Testis (tissue), 2 donors: ENCODE measurements at regions not wholly inside any gene's neighbourhood (a gene's known extent, or its start where the extent isn't known, plus 50 kb on each side); places are given as distances from the start of the nearest gene placed in this dataset.

ENCODE experiments used
- DNase-seq: peaks from one replicate; pipeline ENCODE4 v3.0.0-alpha.2; 2019
- H3K27ac ChIP-seq, 2 donors: fragments of 200-600 bp; sonication (generic); one replicate each; pipeline ENCODE4 v1.5.1; 2019
- H3K27me3 ChIP-seq: fragments of 200-600 bp; sonication (generic); one replicate; pipeline ENCODE4 v1.5.1; 2019
- H3K36me3 ChIP-seq: fragments of 200-600 bp; sonication (generic); one replicate; pipeline ENCODE4 v1.5.1; 2017; ENCODE audit warnings: low read depth; ENCODE audit errors: missing control alignments
- H3K4me1 ChIP-seq: fragments of 200-600 bp; sonication (generic); one replicate; pipeline ENCODE4 v1.5.1; 2019
- H3K4me3 ChIP-seq, 2 donors: fragments of 200-600 bp; sonication (generic); one replicate each; pipeline ENCODE4 v1.5.1; 2017 to 2019
- H3K9me3 ChIP-seq: fragments of 200-600 bp; sonication (generic); one replicate; pipeline ENCODE4 v1.5.1; 2017
- POLR2A ChIP-seq: fragments of 450-650 bp; IDR thresholded peaks from one replicate; pipeline ENCODE4 v1.6.1; 2017; ENCODE audit warnings: antibody characterized with exemption, mild to moderate bottlenecking, moderate library complexity
- WGBS, 2 donors: methylation state at CpG; one replicate each; pipeline ENCODE4 v1.1.5; 2018; 5-methylcytosine and 5-hydroxymethylcytosine counted together
- intact Hi-C: fragments of 100-400 bp; cut with DNase I; formaldehyde crosslinking; loops from one replicate; pipeline ENCODE4 v1.15.1; 2023; ENCODE audit warnings: low total_unique reads
- TF ChIP-seq, protein P1 (sequence below), 3 experiments: fragments of 450-650 bp in 2 of 3; fragments of 200-600 bp in 1 of 3; sonication (generic) in 1 of 3; IDR thresholded peaks; one replicate each; pipeline ENCODE4 v1.5.1; 2016 to 2019; ENCODE audit warnings: antibody characterized with exemption in 3 of 3, mild to moderate bottlenecking in 2 of 3, moderate library complexity in 1 of 3

DNA sequence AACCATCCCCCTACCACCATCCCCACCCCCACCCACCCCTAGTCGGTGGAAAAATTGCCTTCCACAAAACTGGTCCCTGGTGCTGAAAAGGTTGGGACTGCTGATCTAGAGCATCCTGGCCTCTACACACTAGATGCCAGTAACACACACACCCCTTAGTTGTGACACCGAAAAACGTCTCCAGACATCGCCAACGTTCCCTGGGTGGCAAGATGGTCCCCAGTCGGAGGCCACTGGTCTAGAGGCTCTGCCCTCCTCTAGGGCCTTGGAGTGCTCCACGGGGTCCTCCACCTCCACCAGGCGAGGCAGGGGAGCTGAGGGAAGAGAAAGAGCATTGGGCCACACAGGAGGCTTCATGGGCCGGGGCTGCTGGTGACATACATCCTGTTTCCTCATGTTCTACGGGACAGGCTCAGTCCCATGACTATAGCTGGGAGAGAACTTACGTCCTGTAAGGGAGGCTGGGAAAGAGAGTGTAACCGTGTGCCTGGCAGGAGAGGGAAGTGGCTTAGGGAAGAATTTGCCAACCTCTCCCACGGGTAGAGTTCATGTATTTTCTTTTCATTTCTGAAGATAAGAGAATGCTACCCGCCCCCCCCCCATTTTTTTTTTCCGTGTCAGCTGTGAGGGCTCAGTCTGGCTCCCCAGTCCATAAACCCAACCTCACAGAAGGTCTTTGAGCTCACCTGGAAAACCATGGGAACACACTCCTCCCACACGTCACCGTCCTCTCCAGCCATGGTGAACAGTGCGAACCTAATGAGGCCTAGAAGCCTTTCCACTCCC, 132.7 kb upstream of the MYCN start:
- Histone ChIP-seq H3K27ac (no peak overlapping the region), H3K4me1 (peaks cover 6% of the 10 kb centered on the region), H3K9me3 (no peaks in the 10 kb centered on the region), H3K4me3 (no peak overlapping the region), H3K27me3 (no peaks in the 10 kb centered on the region), H3K36me3 (no peaks in the 10 kb centered on the region)
- intact Hi-C loops: no loop called here
- 74 to 79% methylated on average over 18 of the region's 18 CpGs for WGBS, 2 donors
- DNase-seq: no peak
- TF ChIP-seq POLR2A: no peak
- TF ChIP-seq, protein P1, sequence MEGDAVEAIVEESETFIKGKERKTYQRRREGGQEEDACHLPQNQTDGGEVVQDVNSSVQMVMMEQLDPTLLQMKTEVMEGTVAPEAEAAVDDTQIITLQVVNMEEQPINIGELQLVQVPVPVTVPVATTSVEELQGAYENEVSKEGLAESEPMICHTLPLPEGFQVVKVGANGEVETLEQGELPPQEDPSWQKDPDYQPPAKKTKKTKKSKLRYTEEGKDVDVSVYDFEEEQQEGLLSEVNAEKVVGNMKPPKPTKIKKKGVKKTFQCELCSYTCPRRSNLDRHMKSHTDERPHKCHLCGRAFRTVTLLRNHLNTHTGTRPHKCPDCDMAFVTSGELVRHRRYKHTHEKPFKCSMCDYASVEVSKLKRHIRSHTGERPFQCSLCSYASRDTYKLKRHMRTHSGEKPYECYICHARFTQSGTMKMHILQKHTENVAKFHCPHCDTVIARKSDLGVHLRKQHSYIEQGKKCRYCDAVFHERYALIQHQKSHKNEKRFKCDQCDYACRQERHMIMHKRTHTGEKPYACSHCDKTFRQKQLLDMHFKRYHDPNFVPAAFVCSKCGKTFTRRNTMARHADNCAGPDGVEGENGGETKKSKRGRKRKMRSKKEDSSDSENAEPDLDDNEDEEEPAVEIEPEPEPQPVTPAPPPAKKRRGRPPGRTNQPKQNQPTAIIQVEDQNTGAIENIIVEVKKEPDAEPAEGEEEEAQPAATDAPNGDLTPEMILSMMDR (IDR thresholded peaks at IDR 0.05): no peak

DNA sequence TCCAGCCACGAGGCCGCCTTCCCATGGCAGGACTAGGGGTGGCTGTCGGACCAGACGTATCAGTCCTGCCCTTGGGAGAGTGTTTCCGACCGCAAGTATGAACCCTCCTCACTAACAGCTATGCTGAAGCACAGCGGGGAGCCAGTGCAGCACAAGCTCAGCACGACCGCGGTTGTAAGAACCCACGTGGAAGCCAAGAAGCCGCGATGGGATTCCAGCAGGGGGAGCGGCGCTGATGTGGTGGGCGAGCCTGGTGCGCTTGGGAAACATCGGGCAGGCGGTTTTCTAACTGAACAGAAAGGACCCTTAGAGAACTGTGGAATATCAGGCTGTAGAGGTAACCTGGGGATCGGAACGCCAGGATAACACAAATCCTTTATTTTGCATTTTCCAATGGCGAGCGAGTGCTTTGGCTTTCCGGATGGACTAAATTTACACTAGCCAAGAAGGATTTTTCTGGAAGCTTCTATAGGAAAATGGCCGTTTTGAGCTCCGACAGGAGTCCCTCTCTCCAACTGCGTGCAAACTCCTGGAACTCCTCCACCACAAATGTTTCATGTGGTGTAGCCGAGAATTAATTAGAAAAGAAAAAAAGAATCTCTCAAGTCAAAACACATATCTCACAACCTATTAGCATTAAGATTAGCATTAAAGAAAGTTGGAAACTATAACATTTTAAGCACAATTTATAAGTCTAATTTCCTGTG, 132.0 kb upstream of the MYCN start:
- Histone ChIP-seq H3K27me3 (no peaks in the 10 kb centered on the region), H3K4me3 (no peak overlapping the region), H3K27ac (no peak overlapping the region), H3K4me1 (peaks cover 6% of the 10 kb centered on the region), H3K9me3 (no peaks in the 10 kb centered on the region), H3K36me3 (no peaks in the 10 kb centered on the region)
- no peak for DNase-seq
- TF ChIP-seq, protein P1 (IDR thresholded peaks at IDR 0.05): no peak
- no peak for TF ChIP-seq POLR2A
- 63 to 73% methylated on average over 28 of the region's 28 CpGs for WGBS, 2 donors
- intact Hi-C loops: no loop called here

DNA sequence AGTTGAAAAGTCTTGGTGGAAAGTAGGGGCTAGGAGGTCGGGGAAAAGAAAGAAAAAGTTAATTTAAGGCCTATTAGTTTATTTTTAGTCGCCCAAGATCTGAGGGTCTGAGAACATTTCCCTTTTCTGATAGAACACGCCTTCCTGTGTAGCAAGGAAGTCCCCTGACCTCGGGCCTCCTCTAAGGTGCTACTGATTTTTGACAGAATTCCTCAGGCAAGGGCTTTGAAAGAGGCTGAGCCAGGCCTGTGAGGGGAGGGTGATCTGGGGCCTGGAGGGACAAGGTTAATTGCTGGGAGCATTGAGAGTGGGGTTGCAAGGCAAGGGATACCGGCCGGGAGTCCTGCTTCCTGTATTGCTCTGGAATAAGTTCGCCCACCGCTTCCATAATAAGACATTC, 131.4 kb upstream of the MYCN start:
- Histone ChIP-seq H3K4me3 (no peak overlapping the region), H3K9me3 (no peaks in the 10 kb centered on the region), H3K36me3 (no peaks in the 10 kb centered on the region), H3K4me1 (peaks cover 6% of the 10 kb centered on the region), H3K27ac (no peak overlapping the region), H3K27me3 (no peaks in the 10 kb centered on the region)
- intact Hi-C loops: no loop called here
- TF ChIP-seq, protein P1 (IDR thresholded peaks at IDR 0.05): no peak
- no peak for TF ChIP-seq POLR2A
- WGBS, 2 donors: 42 to 65% methylated on average over 8 of the region's 8 CpGs
- no peak for DNase-seq

DNA sequence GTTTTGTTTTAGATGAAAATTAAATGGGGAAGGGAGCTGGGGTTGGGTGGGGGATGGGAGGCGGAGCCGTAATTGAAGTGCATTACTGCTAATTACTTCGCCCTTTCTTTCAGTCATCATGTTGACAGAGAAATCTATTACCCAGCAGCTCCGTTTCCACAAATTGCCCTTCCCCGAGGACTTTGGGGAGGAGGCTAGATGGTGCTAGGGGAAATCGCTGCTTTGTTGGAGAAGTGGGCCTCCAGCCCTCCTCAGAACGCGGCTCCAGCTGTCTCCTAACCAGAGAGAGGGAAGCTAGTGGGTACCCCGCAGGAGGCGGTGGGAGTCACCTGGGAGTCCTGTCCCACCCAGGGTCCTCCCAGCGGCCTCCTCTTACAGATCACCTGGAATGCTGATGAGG, 130.9 kb upstream of the MYCN start:
- H3K4me3 ChIP-seq: no peak overlapping the region
- no peak for TF ChIP-seq POLR2A
- TF ChIP-seq, protein P1 (IDR thresholded peaks at IDR 0.05): no peak
- H3K4me1 ChIP-seq: peaks cover 6% of the 10 kb centered on the region
- DNase-seq: no peak
- H3K27me3 ChIP-seq: no peaks in the 10 kb centered on the region
- no peaks in the 10 kb centered on the region for H3K36me3 ChIP-seq
- WGBS, 2 donors: 48 to 66% methylated on average over 10 to 11 of the region's 11 CpGs
- H3K9me3 ChIP-seq: no peaks in the 10 kb centered on the region
- intact Hi-C loops: no loop called here
- no peak overlapping the region for H3K27ac ChIP-seq
